Suppressor macrophage treated with lipopolysaccharide for 4 hours (primary cell): ENCODE measurements at regions not wholly inside any gene's neighbourhood (a gene's known extent, or its start where the extent isn't known, plus 50 kb on each side); places are given as distances from the start of the nearest gene placed in this dataset.

Experiments used
- DNase-seq: peaks from one replicate; pipeline ENCODE4 v3.0.0-alpha.2; 2020

DNA sequence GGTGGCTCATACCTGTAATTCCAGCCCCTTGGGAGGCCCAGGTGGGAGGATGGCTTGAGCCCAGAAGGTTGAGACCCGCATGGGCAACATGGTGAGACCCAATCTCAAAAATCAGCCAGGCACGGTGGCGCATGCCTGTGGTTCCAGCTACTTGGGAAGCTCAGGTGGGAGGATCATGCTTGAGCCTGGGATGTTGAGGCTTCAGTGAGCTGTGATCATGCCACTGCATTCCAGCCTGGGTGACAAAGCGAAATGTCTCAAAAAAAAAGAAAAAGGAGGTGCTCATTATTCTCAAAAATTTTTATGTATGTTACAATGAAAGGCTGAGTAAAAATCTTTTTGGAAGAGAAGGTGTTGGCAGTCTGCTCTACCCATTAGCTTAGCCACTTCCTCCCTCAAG lies 106.8 kb downstream of the TSN start:
- no peak for DNase-seq

DNA sequence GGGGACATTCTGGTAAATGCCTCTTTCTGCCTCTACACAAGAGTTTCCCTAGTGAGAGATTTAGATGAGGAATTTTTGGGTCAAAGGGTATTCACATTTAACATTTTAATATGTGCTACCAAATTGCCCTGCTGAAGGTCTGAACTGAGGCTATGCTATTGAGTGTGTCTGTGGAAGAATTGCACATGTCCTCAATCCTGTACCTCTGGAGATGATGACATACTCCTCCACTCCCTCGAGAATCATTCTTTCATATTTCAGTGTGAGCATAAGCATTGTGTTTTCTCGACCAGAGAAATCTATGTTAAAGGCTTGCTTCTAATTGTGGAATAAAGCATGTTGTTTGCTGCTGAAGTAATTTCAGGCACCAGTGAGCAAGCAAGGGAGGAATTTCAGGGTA lies 110.5 kb downstream of the TSN start:
- DNase-seq = no peak

DNA sequence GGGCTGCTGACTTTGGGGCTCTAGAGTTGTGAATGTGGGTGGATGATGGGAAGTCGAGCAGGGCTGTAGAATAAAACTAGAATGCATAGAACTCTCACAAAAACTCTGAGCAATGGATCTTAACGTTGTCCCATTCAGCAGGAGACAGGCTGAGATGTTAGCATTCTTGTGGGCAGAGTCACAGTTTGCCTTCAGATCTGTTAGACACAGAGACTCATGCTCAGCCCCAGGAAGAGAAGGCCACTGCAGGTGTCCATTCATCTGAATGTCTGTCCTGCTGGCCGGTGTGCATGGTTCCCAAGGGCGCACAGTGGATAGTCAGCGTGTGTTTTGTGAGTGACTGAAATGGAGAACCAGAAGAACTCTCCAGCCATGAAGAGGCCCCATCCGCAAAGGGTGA lies 111.3 kb downstream of the TSN start:
- DNase-seq = no peak

DNA sequence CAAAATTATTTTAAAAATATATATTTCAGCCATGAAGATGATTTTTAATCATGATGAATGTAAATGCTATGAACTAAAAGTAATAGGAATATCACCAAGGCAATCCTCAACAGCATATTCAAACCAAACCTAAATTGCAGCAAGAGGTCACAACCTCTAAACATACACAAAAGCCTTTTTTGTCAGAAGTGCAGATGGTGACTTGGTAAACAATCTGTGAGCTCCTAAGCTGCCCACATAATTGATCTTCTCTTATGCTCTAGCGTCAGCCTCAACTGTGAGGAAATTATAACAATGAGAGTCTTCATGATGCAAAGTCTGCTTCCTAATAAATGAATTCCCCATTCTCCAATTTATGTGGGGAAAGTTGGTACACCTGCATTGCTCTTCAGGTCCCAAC lies 113.2 kb downstream of the TSN start:
- no peak for DNase-seq

DNA sequence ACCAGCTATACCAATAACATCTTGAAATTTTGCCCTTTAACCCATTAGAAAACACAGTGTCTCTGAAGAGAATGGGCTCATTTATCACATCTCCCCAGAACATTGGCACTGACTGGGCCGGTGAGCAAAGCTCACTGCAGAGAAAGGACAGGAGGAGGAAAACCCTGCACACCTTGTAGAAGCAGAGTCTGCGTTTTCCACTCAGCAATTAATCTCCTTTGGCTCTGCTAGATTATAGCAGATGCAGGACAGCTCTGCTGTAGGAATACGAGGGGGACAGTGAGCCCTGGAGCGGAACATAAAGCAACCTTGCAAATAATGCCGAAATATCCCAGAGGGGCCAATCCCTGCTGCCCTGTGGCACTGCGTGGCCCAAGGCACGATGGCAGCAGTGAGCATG lies 113.9 kb downstream of the TSN start:
- no peak for DNase-seq

DNA sequence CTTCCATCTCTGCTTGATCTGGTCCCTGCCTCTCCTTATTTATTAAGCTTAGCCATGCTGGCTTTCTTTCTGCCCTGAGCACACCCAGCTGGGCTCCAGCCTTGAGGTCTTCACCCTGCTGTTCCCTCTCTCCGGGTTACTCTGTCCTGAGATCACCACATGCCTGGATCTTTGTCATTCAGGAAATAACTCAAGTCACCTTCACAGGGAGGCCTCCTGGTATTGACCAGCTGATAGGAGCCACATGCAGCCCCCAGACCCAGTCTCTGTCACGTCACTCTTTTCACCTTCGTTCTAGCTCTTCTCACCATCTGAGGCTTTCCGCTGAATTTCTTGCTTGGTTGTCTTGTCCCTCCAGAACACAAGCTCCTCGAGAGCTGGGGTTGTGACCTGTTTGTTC lies 114.4 kb downstream of the TSN start:
- DNase-seq = no peak

DNA sequence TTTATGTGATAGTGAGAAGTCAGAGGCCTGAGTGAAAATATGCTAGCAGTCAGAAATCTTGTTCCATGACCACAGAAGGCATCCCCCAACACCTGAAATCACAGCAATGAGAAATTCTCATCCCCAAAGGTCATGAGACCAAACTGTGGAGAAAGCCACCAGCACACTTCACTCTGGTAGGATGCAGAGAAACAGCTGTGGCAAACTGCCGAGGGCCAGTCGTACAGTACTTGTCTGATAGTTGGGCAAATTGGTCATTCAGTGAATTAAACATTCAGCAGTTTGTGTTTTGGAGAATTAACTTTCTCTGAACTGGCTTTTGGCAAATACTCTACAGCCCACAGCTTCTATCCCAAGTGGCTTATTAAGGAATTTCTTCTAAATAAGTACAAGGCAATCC lies 117.2 kb downstream of the TSN start:
- DNase-seq = no peak

DNA sequence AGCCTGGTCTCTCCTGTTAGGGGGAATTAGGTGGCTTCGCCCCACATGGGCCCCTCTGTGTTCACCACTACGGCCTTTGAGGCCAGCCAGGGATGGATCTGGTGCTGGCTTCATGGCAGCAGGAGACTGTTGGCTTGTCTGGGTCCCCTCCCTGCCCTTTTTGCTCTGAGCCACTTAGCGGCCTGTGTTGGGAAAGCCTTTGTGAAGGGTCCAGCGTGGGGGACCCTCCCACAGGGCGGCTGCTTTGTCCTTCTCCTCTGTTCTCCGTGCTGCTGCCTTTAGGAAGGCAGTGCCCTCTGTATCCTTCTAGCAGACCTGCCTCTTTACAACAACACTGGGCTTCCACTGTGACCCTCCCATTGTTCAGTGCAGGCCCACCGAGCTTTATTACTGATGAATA lies 118.4 kb downstream of the TSN start:
- DNase-seq = no peak

DNA sequence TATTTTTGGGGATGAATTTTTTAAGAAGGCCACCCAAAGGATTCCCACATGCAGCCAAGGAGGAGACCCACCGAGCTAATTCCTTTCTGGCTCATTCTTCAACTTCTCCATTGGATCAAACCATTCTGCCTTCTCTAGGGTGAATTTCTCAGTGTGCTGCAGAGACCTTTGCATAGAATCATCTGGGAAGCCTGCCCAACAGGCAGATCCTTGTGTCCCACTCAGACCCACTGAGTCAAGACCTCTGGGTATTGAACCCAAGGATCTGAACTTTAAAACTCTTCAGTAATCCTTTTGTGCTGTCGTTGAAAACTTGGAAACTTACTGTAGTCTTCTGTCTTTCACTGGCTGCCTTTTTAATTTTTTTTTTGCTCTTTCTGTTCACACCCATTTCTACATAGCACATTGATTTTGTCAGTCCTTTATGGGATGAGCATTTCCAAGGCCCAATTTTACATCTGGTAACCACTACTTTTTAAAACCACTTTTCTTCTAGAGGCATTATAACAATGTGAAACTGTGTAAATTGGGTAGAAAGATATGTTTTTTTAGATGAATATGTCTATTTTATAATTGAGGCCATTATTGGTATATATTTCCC lies 120.2 kb downstream of the TSN start:
- no peak for DNase-seq

DNA sequence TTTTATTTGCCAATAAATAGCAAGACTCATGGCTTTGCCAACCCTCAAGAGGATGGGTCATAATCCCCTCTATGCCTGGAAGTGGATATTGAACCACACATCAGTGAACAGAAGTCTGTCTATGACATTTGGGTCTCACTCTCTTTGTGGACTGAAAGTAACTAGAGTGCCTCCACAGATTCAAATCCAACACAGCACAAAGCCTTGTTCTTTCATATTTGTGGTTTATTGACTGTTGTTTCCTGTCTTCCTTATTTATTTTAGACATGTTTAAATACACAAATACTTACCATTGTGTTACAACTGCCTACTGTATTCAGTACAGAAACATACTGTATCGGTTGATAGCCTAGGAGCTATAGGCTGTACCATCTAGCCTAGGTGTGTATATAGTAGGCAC lies 121.9 kb downstream of the TSN start:
- DNase-seq = no peak

DNA sequence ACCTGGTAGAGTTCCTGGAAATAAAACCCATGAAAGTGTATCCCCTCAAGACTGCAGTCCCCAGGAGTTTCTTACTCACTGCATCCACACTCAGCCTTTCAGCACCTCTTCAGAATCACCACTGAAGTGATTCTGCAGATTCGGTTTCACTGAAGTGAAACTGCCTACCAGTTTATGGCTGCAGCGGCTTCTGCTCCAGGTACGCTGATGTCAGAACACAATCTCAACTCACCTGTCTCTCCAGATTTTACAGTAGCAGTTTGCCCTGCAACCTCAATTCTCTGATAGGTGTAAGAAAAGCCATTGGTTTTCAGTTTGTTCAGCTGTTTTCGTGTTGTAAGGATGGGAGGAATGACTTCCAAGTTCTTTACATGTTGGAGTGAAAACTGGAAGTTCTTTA lies 124.8 kb downstream of the TSN start:
- no peak for DNase-seq

DNA sequence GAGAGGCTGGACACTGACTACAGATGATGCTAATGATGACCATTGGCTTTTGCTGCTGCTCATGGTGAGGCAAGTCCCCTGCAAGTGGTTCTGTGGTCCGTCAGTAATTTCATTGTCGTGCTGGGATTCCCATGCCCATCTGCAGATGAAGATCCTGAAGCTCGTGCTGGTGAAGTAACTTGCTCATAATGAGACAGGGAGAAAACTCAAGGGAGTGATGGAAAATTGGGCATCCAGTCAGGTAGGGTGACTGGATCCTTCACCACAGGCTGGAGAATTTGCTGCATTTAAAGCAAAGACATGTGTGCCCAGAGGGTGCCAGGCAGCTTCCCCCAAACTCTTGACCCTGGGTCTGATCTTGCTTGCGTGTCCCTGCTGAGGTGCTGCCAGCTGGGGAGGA lies 125.6 kb downstream of the TSN start:
- no peak for DNase-seq

DNA sequence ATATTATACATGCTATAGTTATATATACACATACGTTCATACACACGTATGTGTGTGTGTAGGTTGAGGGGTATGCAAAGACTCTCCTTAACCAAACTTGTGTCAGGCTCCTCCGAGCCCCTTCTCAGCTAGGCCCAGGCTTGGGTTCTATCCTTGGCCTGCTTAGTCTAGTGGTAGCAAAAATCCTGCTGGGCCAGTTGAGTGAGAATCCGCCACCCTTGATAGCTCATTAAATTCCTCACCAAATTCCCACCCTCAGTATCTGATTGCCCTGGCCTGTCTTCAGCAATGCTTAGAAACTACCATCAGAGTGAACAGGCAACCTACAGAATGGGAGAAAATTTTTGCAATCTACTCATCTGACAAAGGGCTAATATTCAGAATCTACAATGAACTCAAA lies 126.5 kb downstream of the TSN start:
- no peak for DNase-seq

DNA sequence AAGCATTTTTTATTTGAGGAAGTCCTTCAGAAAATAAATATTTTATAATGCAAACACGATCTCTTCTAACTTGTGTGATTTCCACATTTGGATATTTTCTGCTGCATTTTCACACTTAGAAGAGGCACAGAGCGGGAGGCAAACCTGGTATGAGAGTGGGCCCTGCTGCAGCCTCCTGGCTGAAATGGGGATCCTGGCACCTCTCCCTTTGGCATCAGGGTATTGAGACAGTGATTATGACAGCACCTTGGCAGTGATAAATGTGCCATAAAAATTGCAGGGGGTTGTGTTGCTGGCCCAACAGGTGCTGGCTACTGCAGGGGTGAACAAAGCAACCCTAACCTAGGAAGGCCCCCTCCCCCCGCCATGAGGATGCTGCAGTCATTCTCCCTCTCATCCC lies 128.6 kb downstream of the TSN start:
- no peak for DNase-seq

DNA sequence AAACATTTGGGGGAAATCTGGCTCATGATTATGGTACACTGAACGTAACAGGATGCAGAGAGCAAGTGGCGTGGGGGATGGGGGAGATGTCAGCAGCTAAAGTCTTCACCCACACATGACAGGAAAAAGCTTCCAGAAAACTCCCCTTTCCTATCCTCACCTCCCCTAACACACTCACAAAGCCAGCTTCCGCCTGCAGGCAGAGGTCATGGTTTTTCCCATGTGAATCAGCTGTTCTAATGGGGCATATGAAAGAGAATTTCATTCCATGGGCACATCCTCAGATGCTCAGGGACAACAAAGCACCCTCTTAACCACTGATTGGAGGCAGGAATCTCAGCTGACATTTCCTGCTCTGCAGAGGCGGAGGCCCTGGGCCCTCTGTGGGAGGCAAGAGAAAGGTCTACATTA lies 129.1 kb downstream of the TSN start:
- no peak for DNase-seq

DNA sequence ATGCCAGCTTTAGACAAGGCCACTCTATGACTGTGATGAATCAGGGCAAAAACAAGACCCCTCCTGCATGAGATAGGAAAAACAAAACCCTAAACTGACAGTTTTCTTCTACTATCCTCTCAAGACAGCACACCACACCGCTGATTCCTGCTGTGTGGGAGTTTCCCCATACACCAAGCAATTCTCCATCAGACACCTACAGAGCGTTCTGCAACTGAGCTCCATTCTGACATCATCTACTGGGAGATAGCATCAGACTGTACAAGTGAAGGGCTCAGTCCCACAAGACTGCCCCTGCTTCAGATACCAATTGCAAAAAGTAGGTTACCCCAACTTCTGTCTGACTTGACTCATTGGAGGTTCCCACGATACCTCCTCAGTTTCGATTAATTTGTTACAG lies 130.6 kb downstream of the TSN start:
- no peak for DNase-seq

DNA sequence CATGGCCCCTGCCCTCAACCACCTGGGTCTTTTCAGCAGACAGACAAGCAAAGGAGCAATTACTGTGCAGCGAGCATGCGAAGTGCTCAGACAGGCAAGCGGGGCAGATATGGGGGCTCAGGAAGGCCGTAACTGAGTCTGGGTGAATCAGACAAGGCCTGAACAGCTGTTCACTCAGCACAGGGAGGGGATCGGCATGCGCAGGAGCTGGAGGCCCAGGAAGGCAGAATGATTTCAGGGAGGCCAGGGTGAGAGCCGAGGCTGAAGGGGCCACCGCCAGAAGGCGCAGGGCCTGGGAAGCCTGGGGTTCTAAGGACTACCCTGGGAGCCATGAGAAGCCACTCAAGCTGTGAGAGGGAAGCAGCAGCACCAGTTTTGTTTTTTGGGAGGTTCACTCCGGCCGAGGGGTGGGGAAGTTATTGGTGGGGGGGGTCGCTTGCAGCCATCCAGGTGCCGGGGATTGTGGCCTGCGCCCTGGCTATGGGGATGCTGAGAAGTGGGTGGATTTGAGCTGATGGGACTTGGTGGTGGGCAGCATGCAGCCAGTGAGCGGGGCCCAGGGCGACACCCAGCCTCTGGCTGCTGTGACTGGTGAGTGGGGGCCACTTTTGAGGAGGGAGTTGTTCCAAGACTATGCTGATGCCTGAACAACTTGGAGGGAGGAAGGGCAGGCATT lies 132.2 kb downstream of the TSN start:
- DNase-seq = no peak

DNA sequence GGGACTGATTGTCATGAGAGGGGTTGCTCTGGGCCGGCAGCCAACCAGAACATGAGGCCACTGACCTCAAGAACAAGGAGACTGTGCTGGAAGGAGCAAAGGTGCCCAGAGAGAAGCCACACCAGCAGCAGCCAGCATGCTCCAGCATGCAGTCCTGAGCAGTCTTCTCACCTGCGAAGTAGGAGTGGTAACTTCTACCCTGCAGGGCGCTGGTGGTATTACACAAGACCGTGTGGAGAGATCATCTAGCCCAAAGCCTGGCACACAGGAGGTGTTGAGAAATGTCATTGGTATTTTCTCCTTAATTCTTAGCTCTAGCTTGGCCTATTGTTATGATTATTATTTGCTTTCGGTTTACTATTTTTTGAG lies 132.7 kb downstream of the TSN start:
- no peak for DNase-seq

DNA sequence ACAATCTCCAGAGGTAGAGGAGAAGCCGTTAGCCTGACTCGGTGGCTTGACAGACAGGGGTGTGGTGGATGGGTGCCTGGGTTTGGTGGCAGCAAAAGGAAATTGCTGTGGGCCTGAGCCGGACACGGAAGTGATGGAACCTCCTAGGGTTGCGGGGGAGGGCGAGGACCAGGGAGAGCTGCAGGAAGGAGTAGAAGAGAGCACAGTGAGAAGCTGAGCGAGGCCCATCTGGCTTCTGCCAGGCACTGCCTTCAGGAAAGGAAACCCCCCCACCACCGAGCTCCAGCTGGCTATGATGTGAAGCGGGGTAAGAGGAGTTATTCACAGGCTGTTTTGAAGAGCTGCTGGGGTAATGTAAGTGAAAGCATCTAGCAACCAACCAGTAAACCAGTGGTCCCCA lies 134.6 kb downstream of the TSN start:
- no peak for DNase-seq

DNA sequence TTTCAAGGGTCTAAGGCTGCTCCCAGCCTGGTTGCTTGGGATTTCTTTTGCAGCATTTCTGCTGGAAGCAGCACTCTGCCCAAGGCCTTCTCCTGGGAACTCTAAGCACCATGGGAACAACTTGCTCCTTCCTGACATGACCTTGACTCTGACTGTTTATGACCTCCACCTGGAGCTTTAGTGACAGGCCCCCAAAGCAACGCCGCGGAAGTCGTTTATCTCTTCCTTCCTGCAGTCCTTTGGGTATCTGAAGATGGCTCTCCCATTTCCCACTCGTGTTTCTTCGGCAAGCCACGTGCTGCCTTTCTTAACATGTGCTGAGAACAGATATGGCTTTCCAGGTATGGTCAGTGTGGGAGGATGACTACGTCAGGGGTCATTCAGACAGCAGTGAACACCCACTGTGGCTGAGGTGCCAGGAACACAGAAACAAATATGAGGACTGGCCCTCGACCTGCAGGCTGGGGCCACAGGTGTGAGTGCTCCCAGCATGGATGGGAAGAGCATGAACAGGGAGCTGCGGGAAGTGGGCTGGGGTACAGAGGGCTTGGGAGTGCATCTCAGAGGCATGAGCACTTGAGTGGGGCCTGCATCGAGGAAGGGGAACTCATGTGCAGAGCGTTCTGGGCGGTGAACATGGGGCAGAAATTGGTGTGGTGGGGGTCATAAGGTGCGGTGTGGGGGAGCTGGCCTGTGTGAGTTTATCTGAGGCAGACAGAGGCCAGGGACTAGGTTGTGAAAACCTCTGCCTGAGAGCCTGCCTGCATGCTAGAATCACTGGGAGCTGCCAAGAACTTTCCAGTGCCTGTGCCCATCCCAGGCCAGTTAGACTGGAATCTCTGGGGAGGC lies 140.5 kb downstream of the TSN start:
- no peak for DNase-seq

DNA sequence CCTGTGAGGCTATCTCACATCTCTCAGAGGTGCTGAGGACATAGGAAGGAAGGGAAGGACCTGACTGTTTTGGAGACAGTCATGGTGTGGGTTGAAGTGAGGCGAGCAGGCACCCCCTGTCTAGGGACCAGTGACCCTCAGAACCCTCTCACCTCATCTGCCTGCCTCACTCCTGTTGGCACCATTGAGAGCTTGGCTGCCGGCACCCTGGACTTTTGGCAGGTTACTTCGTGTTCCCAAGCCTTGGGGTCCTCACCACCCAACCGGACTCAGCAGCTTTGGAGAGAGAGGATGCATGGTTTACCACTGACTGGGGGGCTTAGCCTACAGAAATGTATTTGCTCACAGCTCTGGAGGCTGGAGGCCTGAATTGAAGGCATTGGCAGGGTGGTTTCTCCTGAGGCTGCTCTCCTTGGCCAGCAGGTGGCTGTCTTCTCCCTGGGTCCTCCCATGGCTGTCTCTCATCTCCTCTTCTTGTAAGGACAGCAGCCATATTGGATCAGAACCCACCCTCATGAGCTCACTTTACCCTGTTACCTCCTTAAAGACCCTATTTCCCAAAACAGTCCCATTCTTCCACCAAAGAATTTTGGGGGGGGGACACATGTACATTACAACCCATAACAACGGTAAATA lies 142.0 kb downstream of the TSN start:
- DNase-seq = peak; percentile 15

DNA sequence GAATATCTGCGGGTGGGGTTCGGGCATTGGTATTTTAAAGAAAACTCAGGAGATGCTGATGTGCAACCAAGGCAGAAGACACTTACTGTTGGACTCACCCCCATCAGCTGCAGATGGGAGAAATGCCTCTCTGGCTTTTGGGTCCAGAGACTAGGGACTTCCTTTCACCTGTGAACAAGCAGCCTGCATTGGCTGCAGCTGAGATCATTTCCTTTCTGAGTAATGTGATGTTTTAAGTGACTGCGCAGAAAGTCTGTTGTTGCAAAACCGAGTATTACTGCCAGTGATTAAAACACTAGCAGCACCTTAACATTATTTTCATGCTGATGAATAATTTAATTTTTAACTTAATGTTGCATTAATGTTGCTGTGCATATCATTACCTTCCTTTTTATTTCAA lies 143.0 kb downstream of the TSN start:
- DNase-seq = no peak

DNA sequence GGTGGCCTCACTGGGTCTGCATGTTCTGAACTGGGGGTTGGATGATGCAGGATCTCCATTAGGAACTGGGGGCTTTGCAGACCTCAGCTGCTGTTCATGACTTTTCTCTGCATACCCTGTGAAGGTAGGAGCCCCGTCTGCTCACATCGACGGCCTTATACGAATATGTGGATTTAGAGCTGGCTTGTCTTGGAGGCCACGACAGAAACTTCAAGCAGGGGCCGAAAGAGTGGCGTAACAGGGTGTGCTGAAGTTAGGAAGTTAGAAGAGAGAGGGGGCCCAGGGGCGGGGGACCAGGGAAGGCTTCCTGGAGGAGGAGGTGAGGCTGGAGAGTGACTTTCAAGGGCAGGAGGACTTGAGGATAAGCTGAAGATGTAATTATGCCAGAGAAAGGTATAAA lies 144.9 kb downstream of the TSN start:
- DNase-seq = no peak

DNA sequence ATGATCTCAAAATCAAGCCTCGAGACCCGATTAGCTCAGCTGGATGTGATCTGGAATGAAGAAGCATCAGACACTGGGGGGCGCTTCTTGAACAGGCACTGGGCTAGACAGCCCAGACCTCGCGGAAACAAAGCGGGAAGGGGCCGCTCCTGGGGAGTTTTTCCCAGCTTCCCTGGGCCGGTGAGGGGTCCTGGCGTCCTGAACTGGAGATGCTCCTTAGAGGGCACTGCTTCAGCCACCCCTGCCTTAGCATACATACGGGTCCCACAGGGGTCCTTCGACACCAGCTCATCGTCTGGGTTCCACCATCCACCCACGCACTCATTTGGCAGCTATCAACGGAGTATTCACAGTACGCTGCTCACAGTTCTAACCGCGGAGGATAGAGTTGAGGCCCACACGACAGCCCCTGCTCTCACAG lies 146.7 kb downstream of the TSN start:
- DNase-seq = no peak
